ENCODE measurements at regions not wholly inside any gene's neighbourhood (a gene's known extent, or its start where the extent isn't known, plus 50 kb on each side); places are given as distances from the start of the nearest gene placed in this dataset.
"Not testable (repeated sequence)": the region's sequence is repeated elsewhere in the genome, so short reads cannot be mapped to it uniquely, and the experiment has no call there.

DNA sequence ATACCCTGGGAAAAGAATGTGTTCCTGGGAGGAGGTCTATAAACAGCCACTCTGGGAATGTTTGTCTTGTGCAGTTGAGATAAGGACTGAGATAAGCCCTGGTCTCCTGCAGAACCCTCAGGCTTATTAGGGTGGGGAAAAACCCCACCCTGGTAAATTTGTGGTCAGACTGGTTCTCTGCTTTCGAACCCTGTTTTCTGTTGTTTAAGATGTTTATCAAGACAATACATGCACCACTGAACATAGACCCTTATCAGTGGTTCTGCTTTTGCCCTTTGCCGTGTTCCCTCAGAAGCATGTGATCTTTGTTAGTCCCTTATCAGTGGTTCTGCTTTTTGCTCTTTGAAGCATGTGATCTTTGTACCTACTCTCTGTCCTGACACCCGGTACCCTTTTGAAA, 956.0 kb downstream of the GRID1 start:
- not testable (repeated sequence) for DNase-seq

DNA sequence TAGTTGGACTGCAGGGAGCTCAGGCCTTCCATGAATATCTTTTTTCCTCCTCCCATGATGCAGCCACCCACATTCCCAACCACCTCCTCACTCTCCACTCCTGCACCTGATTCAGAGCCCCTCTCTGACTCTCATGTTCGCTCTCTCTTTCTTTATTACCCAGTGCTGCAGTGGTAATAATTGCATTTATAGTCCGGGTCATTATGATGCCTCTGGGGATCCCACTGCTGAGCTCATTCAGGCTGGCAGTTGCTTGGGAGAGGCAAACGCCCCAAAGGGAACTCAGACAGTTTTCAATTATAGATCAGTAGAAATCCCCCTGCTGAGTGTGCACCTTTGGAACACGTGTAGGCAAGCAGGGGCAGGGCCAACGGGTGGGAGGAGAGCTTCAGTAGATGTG, 953.0 kb downstream of the GRID1 start:
- no peak for DNase-seq

DNA sequence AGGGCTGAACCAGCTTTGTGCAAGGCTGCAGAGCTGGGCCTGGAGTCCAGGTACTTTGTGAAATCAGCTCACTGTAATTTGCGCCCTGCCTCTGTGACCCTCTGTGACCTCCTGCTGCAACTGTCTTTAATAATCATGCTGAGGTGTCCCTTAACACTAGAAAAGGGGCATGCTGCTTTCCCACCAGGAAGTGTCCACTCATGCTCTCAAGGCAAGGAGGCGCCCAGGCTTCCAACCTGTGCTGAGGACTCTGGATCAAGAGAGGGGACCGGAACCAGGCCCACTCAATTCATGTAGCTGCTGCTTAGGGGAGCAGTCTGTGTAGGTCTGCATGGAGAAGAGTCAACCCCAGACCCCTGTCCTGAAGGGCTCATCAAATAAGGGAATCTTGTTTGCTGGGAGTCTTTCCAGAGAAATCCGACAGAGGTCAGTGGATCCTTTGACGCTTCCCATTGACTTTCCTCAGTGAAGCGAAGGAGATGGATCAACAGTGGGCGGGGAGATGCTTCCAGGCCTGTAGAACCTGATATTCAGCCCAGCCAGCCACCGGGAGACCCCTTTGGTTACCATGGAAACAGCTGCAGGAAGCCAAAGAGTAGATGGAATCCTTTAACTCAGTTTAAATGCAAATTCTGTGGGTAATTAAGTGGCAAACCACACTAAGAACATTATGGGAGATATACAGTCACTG, 945.9 kb downstream of the GRID1 start:
- no peak for DNase-seq

DNA sequence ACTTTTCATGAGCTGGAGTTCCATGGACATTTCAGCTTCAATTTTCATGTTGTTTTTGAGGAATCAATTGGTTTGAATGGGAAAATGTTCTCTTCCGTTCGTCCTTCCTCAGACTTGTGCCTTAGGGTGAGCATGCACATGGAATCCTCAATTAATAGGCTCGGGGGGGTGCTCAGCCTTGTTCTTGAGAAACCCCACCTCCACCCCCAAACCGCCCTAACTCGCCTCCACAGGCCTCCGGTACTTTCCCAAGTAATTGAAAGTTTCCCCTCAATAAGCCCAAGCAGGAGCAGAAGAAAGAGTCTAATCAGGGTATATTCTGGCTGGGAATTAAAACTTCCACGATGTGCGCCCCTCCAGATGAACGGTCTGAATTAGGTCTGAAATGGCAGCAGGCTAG, 945.2 kb downstream of the GRID1 start:
- DNase-seq, result no peak

DNA sequence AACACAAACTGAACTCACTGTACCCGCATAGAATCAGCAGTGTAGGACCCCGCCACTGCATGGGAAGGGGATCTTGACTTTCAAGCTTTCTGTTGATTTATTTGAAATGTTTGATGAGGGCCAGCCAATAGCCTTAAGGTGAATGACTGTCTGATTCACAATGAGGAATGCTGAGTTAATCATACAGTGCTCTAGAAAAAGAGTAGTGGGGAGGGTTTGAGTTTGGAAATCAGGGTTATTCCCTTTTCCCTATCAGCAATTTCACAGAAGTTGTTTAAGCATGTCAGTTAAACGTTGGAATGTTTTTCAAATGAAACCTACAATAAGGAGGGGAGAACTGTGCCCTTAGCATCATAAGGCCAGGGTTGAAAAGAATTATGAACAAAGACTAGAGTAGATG, 937.5 kb downstream of the GRID1 start:
- DNase-seq, result no peak

DNA sequence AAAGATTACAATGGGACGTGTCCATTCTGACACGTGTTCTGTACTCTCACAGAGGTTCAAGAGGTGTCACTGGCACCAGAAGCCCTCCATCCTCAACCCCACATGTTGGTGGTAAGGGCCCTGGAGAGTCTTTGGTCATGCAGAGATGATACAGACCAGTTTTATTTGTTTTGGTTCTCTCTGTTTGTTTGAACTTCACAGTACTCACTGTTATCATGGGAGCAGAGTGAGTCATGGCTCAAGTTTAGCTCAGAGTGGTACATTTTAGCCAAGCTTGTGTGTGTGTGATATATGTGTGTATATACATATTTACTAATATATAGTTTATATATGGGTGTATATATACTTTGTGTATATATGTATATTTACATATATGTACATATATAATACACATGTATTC, 935.6 kb downstream of the GRID1 start:
- DNase-seq, result no peak

DNA sequence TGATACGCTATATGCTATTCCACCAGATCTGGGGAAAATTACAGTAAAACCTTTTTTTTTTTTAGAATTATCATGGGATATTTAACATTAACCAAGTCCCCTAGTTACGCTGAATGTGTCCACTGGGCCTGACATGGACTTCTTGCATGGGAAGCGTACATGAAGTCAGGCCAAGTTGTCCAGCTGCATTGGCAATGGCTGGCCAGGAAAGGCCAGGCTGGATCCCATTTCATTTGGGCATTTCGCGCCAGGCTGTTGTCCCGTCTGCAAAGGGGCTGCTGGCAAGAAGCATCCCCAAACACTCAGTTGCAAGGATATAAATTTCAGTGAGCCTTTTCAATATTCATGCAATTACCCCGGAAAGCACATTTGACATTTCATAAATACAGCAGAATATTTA, 933.3 kb downstream of the GRID1 start:
- no peak for DNase-seq

DNA sequence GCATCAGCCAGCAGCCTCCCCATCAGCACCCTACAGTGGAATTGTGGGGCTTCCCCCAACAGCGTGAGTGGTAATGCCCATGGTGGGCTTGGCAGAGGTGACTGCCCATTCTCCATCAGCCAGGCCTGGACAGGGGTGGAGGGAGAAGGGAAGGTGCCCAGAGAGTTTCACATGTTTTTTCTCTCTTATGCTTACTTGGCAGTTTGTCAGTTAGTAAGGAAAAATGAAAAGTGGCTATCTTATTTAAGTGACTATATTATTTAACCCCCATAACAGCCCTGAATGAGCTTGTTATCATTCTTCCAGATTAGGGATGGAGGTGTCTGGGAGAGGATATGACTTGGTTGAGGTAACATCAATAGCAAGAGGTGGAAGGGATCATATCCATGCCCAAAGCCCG, 921.7 kb downstream of the GRID1 start:
- DNase-seq, result no peak

DNA sequence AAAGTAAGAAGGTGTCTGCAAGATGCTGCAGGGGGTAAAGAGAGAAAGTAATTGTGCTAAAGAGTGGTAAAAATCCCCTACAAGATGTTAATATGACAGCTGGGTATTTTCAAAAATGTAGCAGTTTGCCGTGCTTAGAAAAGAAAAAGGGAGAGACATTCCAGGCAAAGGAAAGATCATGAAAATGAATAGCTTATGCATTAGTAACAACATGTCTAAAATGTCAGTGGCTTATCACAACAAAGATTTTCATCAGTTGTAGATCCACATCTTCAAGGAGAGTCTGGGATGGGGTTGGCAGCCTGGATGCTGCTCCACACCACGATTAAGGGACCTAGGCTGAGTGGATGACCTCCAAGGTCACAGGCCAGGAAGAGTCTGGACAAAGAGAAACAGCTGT, 920.9 kb downstream of the GRID1 start:
- no peak for DNase-seq

DNA sequence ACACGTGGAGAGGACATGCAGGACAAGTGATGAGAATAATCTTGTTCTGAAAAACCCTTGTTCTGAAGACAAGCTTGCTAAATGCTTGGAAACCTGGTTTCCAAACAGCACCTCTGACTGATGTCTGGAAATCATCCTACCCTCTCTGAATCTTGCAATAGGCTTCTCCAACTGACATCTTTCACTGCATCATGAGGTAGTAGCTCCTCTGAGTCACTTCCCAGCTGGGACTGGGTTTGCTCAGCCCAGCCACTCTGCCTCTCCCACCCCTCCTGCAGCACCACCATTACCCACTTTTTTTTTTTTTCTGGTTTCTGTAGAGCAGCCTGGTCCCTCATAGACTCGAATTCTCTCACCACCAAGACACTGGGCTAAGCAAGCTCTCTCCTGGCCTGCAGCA, 919.8 kb downstream of the GRID1 start:
- DNase-seq, result no peak

DNA sequence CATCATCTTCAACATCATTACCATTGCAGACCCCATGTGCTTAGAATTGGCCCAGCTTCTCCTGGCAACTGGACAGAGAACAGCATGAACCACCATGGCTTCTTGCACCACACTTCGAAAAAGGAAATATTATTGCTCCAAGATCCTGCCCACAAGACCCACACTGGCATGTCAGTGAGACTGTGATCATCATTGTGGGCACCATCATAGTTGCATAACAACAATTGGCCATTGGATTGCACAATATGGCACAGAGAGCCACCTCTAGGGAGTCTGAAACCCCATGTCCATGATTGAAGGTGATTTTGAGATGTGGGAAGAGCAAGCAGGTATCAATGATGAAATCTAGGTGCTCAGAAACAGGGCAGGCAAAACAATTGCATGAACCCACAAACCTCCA, 918.9 kb downstream of the GRID1 start:
- no peak for DNase-seq

DNA sequence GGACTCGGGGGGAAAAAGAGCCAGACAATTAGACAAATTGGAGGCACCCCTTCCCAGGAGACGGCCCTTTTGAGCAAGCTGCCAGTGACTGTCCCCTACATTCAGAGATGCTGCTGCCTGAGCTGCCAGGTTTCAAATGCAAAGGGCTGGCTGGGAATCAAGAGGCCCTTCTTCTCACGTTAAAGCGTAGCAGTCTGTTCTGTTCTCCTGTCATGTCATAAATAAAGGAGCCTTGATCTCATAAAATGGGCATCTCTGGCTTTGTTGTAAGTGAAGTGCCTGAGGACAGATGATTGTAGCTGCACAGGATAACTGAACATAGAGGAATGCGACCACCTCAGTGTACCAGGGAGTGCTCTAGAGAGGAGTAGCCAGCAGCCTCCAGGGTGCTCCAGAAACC, 917.9 kb downstream of the GRID1 start:
- no peak for DNase-seq

DNA sequence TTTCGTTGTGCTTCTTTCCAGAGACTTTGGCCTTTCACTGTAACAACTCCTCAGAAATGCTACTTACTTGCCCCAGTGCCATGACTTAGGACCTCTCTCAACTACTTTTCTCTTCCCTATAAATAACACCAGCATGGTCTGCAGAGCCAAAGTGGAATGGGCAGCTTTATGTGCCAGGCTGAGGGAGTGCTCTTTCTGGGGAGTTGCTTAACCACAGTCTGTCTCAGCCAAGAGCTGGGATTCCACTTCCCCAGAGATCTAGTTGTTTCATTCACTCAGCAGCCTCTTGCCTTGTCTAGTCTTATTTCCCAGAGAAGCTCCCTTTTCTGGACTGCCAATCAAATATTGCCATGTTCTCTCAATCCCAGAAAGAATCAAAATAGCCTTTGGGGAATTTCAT, 912.2 kb downstream of the GRID1 start:
- no peak for DNase-seq

DNA sequence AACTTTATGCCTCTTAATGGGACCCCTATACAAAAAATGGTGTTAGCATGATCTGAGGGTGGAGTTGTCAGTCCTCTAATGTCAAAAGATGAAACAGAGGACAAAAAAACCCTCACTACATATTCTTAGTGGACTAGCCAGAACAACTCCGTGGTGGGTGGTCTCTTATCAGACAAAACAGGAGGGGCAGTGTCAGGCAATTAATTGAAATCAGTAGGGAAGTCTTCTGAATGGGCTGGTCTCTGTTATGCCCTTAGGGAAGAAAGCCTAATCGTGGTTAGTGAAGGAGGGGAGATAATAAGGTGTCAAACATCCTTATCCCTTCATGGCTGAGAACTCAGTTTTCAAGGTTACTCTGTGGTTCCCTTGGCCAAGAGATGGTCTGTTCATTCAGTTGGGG, 909.4 kb downstream of the GRID1 start:
- DNase-seq, result no peak

DNA sequence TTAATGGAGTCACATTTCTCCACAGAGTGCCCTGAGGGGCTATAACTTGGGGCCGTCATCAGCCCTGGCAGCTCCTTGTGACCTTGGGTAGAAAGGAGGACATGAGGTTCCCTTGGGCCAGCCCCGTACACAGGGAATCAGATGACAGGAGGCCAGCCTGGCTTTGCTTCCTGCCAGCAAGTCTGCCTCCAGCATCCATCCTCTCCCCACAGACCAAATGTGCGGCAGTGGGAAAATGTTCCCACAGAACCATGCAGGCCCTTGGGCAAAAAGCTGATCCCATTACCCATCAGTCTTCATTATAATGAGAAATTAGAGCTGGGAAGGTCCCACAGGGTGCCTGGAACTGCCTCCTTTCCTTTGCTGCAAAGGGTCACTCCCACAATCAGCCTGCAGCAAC, 908.3 kb downstream of the GRID1 start:
- DNase-seq, result no peak

DNA sequence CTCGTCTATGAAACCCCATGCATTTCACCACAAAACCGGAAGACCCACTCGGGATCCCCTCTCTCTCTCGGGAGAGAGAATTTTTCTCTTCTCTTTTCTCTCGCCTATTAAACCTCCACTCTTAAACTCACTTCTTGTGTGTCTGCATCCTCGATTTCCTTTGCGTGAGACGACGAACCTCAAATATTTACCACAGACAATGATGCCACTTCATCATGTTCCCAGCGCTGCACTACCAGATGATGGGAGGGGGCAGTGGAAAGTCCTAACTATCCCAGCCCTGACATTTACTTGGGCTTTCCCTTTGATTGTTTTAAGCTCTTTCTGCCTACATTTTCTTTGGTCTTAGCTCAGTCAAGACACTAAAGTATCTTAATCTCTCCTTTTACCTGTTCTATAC, 906.7 kb downstream of the GRID1 start:
- no peak for DNase-seq

DNA sequence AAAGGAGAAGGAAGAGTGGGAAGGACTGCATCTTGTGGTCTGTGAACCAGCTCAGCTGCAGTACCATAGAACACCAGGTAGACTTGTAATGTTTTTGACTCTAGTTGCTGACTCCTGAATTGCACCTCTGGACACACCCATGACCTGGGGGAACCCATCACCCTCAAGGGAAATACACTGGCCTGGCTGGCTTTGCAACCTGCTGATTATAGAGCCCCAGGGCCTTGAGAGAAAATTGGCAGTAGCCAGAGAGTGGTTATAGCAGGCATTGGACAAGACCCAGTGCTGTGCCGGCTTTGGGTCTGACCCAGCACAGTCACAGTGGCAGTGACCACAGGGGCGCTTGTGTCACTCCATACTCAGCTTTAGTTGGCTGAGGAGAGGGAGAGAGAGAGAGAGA, 902.3 kb downstream of the GRID1 start:
- DNase-seq, result no peak

DNA sequence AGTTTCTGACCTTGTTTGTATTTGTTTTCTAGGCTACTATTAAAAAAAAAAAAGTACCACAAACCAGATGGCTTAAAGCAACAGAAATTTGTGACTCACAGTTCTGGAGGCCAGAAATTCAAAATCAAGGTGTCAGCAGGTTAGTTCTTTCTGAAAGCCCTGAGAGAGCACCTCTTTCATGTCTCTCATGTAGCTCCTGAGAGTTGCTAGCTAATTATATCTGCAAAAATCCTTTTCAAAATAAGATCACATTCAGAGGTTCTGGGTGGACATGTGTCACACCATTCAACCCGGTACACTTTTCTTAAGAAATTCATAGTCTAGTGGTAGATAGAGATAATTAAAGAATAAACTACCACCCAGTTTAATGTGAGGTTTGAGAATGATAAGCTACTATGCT, 888.6 kb downstream of the GRID1 start:
- DNase-seq, result no peak

DNA sequence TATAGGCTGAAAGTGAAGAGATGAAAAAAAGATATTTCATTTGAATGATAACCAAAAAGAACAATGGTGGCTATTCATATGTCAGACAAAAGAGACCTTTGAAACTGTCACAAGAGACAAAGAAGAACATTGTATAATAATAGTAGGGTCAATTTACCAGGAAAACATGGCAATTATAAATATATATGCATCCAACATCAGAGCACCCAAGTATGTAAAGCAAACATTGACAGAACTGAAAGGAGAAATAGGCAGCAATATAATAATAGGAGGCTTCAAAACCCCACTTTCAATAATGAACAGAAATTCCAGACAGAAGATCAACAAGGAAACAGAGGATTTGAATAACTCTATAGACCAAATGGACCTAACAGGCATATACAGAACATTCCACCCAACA, 876.2 kb downstream of the GRID1 start:
- DNase-seq, result no peak

DNA sequence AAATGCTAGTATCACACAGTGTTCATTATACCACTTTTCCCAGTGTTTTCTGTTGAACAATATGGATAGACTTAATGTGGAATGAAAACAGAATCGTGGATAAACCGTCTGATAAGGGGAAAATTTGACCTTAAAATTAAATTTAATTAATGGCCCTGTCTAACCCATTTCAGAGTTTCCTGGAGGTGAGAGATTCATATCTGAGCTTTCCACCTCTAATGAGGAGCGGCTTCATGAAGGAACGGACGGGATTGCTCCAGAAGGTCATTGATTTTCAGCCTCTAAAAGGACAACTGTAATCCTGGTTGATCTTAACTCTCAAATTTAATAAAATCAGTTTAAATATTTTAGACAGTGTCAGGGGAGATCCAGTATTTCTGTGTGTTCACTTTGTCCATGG, 874.9 kb downstream of the GRID1 start:
- DNase-seq, result no peak

DNA sequence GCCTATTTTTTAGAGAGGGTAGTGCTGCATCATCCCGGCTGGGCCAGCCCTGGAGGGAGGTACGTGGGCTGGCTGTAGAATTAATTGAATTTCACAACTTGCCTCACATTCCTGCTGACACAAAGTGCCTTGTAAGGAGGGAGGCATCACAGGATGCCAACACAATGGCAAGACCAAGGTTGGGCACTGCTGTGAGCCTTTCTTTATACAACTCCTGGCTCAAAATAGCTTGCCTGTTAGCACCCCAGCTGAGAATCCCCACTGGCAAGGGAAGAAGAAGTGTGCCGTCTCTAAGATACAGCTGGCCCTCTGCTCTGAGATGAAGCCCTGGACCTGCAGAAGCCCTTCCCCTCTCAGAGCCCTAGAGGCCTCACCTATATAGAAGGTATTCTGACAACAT, 873.9 kb downstream of the GRID1 start:
- no peak for DNase-seq

DNA sequence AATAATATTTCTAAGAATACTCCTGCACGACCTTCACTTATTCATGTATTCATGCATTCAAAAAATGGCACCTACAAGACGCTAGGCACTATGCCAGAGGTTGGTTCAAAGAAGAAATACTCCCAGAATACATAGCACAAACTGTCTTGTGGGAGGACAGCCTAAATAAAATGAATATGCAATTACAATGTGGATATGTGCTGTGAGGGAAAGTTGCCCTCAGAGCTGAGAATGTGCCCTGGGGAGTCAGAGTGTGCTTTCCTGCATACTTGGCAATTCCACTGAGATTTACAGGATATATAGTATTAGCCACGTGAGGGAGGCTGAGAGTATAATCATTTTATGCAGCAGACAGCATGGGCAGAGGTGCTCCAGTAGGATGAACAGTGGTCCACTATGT, 872.9 kb downstream of the GRID1 start:
- DNase-seq, result no peak

DNA sequence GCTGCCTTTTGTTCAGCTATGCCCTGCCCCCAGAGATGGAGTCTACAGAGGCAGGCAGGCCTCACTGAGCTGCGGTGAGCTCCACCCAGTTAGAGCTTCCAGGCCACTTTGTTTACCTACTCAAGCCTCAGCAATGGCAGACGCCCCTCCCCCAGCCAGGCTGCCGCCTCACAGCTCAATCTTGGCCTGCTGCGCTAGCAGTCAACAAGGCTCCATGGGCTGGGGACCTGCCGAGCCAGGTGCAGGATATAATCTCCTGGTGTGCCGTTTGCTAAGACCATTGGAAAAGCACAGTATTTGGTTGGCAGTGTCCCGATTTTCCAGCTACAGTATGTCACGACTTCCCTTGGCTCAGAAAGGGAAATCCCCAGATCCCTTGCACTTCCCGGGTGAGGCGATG, 862.0 kb downstream of the GRID1 start:
- not testable (repeated sequence) for DNase-seq

DNA sequence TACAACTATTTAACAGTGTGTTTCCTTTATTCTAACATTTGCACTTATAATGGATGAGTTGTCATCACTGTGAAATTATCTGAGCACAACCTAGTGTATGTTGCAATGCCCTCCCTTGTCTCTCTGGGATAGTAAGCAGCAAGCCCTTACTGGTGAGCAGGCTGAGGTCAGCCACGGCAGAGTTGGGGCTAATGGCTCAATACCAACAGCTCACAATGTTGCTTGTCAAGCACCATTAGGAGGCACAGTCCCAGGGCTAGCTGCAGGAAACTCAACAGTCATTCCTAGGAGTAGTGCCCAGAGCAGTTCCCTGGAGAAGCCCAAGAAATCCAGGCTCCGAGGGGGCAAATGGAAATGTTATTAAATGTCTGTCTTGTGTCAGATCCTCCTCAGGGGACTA, 858.4 kb downstream of the GRID1 start:
- no peak for DNase-seq

DNA sequence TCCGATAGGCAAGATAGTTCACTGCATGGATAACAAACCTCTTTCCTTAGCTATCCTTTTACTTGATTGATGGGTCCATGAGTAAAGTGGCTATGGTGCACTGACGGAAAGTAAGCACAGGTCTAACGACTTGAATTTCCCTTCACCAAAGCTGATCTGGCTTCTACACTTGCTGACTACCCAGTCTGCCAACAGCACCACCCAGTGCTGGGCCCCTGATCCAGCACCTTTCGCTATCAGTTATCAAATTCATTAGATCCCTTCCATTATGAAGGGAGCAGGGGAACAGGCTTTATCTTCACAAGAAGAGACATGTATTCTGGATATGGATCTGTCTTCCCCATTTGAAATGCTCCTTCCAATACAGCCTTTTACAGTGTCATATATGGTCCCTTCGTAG, 855.9 kb downstream of the GRID1 start:
- DNase-seq, result no peak

DNA sequence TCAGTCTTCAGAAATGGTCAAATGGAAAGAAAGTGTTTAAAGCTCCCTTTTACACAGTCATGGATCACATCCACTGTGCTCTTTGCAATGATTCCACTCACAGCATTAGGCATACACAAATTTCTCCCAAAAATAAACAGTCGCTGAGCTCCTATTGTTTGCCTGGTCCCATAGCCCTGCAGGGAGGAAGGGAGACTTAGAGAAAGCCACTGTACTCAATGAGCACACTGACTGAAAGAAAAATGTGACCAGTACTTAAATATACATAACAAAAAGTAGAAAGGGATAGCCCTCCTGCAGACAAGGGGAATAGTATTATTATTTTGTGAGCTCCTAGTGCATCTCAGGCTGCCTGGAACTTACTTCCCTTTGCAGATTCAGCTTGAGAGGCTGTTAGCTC, 853.2 kb downstream of the GRID1 start:
- DNase-seq, result no peak
